Effector CD4-positive, alpha-beta T cell (primary cell): ENCODE measurements at regions not wholly inside any gene's neighbourhood (a gene's known extent, or its start where the extent isn't known, plus 50 kb on each side); places are given as distances from the start of the nearest gene placed in this dataset.

Source experiments
- DNase-seq: peaks from one replicate; pipeline ENCODE4 v3.0.0-alpha.2; 2020

- no peak for DNase-seq
These were observed 59.8 kb downstream of the SOX11 start for GRCh38 chr2:5751873-5752482.

- DNase-seq: no peak
These were observed 64.1 kb downstream of the SOX11 start for GRCh38 chr2:5756272-5756671.

GRCh38 chr2:5758346-5758745 lies 66.2 kb downstream of the SOX11 start:
- DNase-seq: no peak

- no peak for DNase-seq
These were observed 67.8 kb downstream of the SOX11 start for GRCh38 chr2:5759949-5760348.

- DNase-seq: no peak
These were observed 71.3 kb downstream of the SOX11 start for GRCh38 chr2:5763531-5763930.

GRCh38 chr2:5764041-5764440 lies 71.9 kb downstream of the SOX11 start:
- no peak for DNase-seq

- no peak for DNase-seq
These were observed 73.9 kb downstream of the SOX11 start for GRCh38 chr2:5766056-5766455.

- no peak for DNase-seq
These were observed 74.4 kb downstream of the SOX11 start for GRCh38 chr2:5766561-5766960.

- no peak for DNase-seq
These were observed 84.9 kb downstream of the SOX11 start for GRCh38 chr2:5777131-5777535.

GRCh38 chr2:5781679-5782078 lies 89.5 kb downstream of the SOX11 start:
- DNase-seq: no peak

- no peak for DNase-seq
These were observed 89.9 kb downstream of the SOX11 start for GRCh38 chr2:5782103-5782502.

- no peak for DNase-seq
These were observed 96.3 kb downstream of the SOX11 start for GRCh38 chr2:5788447-5788846.

GRCh38 chr2:5791371-5791770 lies 99.2 kb downstream of the SOX11 start:
- DNase-seq: no peak

GRCh38 chr2:5794012-5794411 lies 101.8 kb downstream of the SOX11 start:
- DNase-seq: no peak

- no peak for DNase-seq
These were observed 105.9 kb downstream of the SOX11 start for GRCh38 chr2:5798084-5798483.

GRCh38 chr2:5799348-5799747 lies 107.2 kb downstream of the SOX11 start:
- no peak for DNase-seq

GRCh38 chr2:5803547-5803946 lies 111.4 kb downstream of the SOX11 start:
- no peak for DNase-seq

- DNase-seq: no peak
These were observed 126.9 kb downstream of the SOX11 start for GRCh38 chr2:5818961-5819600.

GRCh38 chr2:5824126-5824525 lies 131.9 kb downstream of the SOX11 start:
- no peak for DNase-seq

- no peak for DNase-seq
These were observed 133.5 kb downstream of the SOX11 start for GRCh38 chr2:5825686-5826085.

- no peak for DNase-seq
These were observed 134.9 kb downstream of the SOX11 start for GRCh38 chr2:5826979-5827655.

- no peak for DNase-seq
These were observed 142.3 kb downstream of the SOX11 start for GRCh38 chr2:5834501-5834900.

- no peak for DNase-seq
These were observed 147.4 kb downstream of the SOX11 start for GRCh38 chr2:5839550-5839949.

GRCh38 chr2:5841126-5841525 lies 148.9 kb downstream of the SOX11 start:
- DNase-seq: no peak
